Calu3 (cell line): ENCODE measurements at regions not wholly inside any gene's neighbourhood (a gene's known extent, or its start where the extent isn't known, plus 50 kb on each side); places are given as distances from the start of the nearest gene placed in this dataset.

ENCODE experiments used
- BruUV-seq: library from RNA; stranded (reverse); fragments of 400-500 nt; replicated peaks from 2 replicates; lab custom pipeline; 2021; lab: Mats Ljungman, UMichigan
- CTCF ChIA-PET: fragments of 300-600 bp; sonication (Branson Sonifier 250); formaldehyde crosslinking; loops from one replicate; lab custom pipeline; 2022; ENCODE audit warnings: antibody characterized with exemption; lab: Charles Lee
- DNase-seq: peaks from one replicate; pipeline ENCODE4 v3.0.0; 2022
- H3K27ac Mint-ChIP-seq: one replicate; pipeline ENCODE4 v1.8.0; 2022; ENCODE audit warnings: mixed read lengths; ENCODE audit not compliant: unreplicated experiment
- H3K27me3 Mint-ChIP-seq: one replicate; pipeline ENCODE4 v1.8.0; 2022; ENCODE audit warnings: mixed read lengths; ENCODE audit not compliant: unreplicated experiment
- H3K36me3 Mint-ChIP-seq: one replicate; pipeline ENCODE4 v1.8.0; 2022; ENCODE audit warnings: mild to moderate bottlenecking, moderate library complexity, mixed read lengths; ENCODE audit not compliant: insufficient read depth, unreplicated experiment
- H3K4me1 Mint-ChIP-seq: one replicate; pipeline ENCODE4 v1.8.0; 2022; ENCODE audit warnings: mild to moderate bottlenecking, low read depth, mixed read lengths; ENCODE audit not compliant: unreplicated experiment
- H3K4me3 Mint-ChIP-seq: one replicate; pipeline ENCODE4 v1.8.0; 2022; ENCODE audit warnings: mild to moderate bottlenecking, low read depth, moderate library complexity, mixed read lengths; ENCODE audit not compliant: unreplicated experiment
- H3K9me3 Mint-ChIP-seq: one replicate; pipeline ENCODE4 v1.8.0; 2022; ENCODE audit warnings: low read depth, mixed read lengths; ENCODE audit not compliant: unreplicated experiment
- intact Hi-C: fragments of 100-400 bp; cut with micrococcal nuclease; formaldehyde crosslinking; loops from one replicate; pipeline ENCODE4 v1.10.0; 2022; ENCODE audit not compliant: unreplicated experiment
- TF ChIP-seq, protein P1 (sequence below): fragments of 200-600 bp; IDR thresholded peaks from one replicate; pipeline ENCODE4 v1.8.0; 2022; ENCODE audit warnings: antibody characterized with exemption; ENCODE audit not compliant: unreplicated experiment

DNA sequence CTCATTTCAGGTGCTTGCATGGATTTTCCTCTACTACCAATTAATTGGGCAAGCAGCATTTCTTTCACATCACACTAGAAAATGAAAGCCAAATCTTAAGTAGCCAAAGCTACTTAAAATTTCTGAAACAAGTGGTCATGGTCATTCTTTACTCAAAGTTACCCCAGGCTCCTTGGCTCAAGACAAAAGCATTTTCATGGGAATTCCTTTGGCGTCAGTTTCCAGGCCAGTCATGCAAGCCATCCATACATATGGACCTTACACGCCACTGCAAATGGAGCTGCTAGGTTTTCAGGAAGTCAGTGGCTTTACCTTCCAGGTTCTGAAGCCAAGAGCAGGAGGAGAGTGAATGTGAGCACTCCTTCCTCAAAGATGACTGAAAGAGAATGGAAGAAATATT, 83.7 kb upstream of the IL12A start:
- no peak overlapping the region for H3K27ac Mint-ChIP-seq
- no peak for DNase-seq
- intact Hi-C loops: no loop called here
- CTCF ChIA-PET: no interaction called here
- H3K4me1 Mint-ChIP-seq: no peaks in the 10 kb centered on the region
- H3K27me3 Mint-ChIP-seq: no peaks in the 10 kb centered on the region
- H3K9me3 Mint-ChIP-seq: no peaks in the 10 kb centered on the region
- no TSS peak for BruUV-seq
- H3K4me3 Mint-ChIP-seq: no peak overlapping the region
- TF ChIP-seq, protein P1, sequence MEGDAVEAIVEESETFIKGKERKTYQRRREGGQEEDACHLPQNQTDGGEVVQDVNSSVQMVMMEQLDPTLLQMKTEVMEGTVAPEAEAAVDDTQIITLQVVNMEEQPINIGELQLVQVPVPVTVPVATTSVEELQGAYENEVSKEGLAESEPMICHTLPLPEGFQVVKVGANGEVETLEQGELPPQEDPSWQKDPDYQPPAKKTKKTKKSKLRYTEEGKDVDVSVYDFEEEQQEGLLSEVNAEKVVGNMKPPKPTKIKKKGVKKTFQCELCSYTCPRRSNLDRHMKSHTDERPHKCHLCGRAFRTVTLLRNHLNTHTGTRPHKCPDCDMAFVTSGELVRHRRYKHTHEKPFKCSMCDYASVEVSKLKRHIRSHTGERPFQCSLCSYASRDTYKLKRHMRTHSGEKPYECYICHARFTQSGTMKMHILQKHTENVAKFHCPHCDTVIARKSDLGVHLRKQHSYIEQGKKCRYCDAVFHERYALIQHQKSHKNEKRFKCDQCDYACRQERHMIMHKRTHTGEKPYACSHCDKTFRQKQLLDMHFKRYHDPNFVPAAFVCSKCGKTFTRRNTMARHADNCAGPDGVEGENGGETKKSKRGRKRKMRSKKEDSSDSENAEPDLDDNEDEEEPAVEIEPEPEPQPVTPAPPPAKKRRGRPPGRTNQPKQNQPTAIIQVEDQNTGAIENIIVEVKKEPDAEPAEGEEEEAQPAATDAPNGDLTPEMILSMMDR: no peak
- H3K36me3 Mint-ChIP-seq: no peaks in the 10 kb centered on the region

DNA sequence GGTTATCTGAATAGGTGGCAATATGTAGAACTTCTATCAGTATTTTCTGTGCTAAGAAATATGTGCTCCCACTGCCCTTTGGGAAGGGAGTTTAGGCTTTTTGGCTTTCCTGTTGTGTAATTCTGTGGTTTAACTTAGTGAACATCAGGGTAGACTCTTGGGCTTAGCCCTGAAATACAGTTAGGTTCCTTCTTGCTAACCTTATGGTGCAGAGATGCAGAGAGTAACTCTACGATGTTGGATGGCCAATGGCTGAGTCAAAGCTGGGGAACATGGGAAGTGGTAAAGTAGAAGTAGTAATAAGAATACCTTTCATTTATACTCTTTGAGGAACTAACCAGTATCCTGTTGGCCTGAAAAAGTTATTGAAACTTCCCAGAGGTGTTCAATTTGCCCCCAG, 80.8 kb upstream of the IL12A start:
- H3K27me3 Mint-ChIP-seq: no peaks in the 10 kb centered on the region
- no peaks in the 10 kb centered on the region for H3K9me3 Mint-ChIP-seq
- CTCF ChIA-PET: no interaction called here
- no TSS peak for BruUV-seq
- H3K27ac Mint-ChIP-seq: no peak overlapping the region
- TF ChIP-seq, protein P1: no peak
- intact Hi-C loops: no loop called here
- no peak overlapping the region for H3K4me3 Mint-ChIP-seq
- no peaks in the 10 kb centered on the region for H3K36me3 Mint-ChIP-seq
- DNase-seq: no peak
- H3K4me1 Mint-ChIP-seq: peaks cover 14% of the 10 kb centered on the region

DNA sequence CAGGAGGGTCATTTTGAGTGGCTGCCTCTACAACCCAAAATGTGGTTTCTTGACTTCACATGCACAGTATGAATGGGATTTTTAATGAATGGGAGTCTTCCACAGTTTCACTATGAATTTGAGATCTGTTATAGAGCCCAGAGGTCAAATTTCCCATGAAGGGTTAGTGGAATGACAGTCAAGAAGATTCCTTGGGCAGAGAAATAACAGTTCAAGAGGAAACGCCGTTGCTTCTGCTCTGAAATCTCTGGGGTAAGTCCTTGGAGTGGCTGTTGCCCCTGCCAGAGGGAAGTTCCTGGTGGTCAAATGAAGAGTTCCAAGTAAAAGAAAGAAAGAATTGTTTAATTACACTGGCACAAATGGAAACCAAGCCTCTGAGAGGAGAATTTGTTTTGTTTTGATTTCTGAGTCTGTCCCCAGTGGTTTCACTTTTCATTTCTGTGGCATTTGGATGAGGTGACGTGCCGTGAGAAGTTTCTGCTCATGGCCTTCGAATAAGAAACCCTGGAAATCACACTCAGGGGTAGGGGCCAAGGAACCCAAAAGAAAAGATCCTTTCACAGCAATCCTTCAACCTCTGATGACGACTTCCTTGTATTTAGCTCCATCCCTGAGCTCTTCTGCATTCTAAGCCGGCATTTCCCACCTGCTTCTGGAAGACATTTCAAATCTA, 77.5 kb upstream of the IL12A start:
- CTCF ChIA-PET: interaction anchor here (1.0 kb wide), 1 partner anchor 77 kb away, joined by 3 read pairs; the partner anchor contains the start of gene IL12A
- peaks cover 24% of the 10 kb centered on the region for H3K4me1 Mint-ChIP-seq
- DNase-seq: peak; percentile 24

DNA sequence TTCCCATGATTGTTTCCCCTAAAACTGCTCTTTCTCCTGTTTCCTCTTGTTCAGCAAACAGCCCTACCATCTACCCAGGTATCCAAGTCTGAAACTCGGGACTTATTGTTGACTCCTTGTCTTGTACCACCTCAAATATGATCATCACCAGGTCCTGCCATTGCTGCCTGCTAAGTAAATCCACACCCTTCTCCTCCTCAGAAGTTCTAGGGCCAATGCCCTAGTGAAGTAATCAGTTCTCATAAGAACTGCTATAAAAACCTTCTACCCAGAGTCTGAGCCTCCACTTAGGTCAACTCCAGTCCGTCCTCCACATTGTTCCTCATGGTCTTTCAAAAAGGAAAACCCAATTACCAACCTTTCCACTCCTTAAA, 77.0 kb upstream of the IL12A start:
- Mint-ChIP-seq H3K4me3 (peak overlapping the region; percentile 56), H3K9me3 (no peaks in the 10 kb centered on the region), H3K27me3 (no peaks in the 10 kb centered on the region), H3K4me1 (peaks cover 24% of the 10 kb centered on the region), H3K36me3 (no peaks in the 10 kb centered on the region), H3K27ac (peak overlapping the region; percentile 2)
- intact Hi-C loops: no loop called here
- TF ChIP-seq, protein P1: no peak
- DNase-seq: no peak
- CTCF ChIA-PET: interaction anchor here (0.6 to 1.0 kb wide), 2 partner anchors 77 to 132 kb away, joined by 3 read pairs; partner anchors contain the start of gene IL12A
- no TSS peak for BruUV-seq

More for the DNA sequence above, 77.5 kb upstream of the IL12A start:
- H3K27ac Mint-ChIP-seq: peak overlapping the region; percentile 2
- H3K4me3 Mint-ChIP-seq: peak overlapping the region; percentile 56
- H3K36me3 Mint-ChIP-seq: no peaks in the 10 kb centered on the region
- no peaks in the 10 kb centered on the region for H3K9me3 Mint-ChIP-seq
- H3K27me3 Mint-ChIP-seq: no peaks in the 10 kb centered on the region
- intact Hi-C loops: no loop called here
- BruUV-seq: no TSS peak
- TF ChIP-seq, protein P1: no peak
